Activated T-cell treated with anti-CD3 and anti-CD28 coated beads for 48 hours (primary cell): ENCODE measurements at regions not wholly inside any gene's neighbourhood (a gene's known extent, or its start where the extent isn't known, plus 50 kb on each side); places are given as distances from the start of the nearest gene placed in this dataset.
"Not testable (repeated sequence)": the region's sequence is repeated elsewhere in the genome, so short reads cannot be mapped to it uniquely, and the experiment has no call there.

Experiments
- DNase-seq: peaks from one replicate; pipeline ENCODE4 v3.0.0-alpha.2; 2020; ENCODE audit warnings: low read depth

GRCh38 chr4:124427095-124427767, 285.3 kb downstream of the ANKRD50 start:
- no peak for DNase-seq

- no peak for DNase-seq
Measured at GRCh38 chr4:124428648-124429047, 283.9 kb downstream of the ANKRD50 start.

GRCh38 chr4:124429746-124430250, 282.7 kb downstream of the ANKRD50 start:
- DNase-seq: no peak

- DNase-seq: no peak
Measured at GRCh38 chr4:124431653-124432192, 280.8 kb downstream of the ANKRD50 start.

- DNase-seq: no peak
Measured at GRCh38 chr4:124432500-124432899, 280.0 kb downstream of the ANKRD50 start.

GRCh38 chr4:124433044-124433443, 279.5 kb downstream of the ANKRD50 start:
- DNase-seq: no peak

- no peak for DNase-seq
Measured at GRCh38 chr4:124433500-124433899, 279.0 kb downstream of the ANKRD50 start.

- DNase-seq: no peak
Measured at GRCh38 chr4:124435274-124435950, 277.1 kb downstream of the ANKRD50 start.

- DNase-seq: no peak
Measured at GRCh38 chr4:124437853-124438495, 274.6 kb downstream of the ANKRD50 start.

GRCh38 chr4:124445071-124445470, 267.5 kb downstream of the ANKRD50 start:
- no peak for DNase-seq

- no peak for DNase-seq
Measured at GRCh38 chr4:124449881-124450280, 262.7 kb downstream of the ANKRD50 start.

- DNase-seq: no peak
Measured at GRCh38 chr4:124450851-124451250, 261.7 kb downstream of the ANKRD50 start.

GRCh38 chr4:124454772-124455270, 257.7 kb downstream of the ANKRD50 start:
- no peak for DNase-seq

GRCh38 chr4:124455671-124456070, 256.9 kb downstream of the ANKRD50 start:
- DNase-seq: no peak

- no peak for DNase-seq
Measured at GRCh38 chr4:124459196-124459940, 253.2 kb downstream of the ANKRD50 start.

GRCh38 chr4:124459941-124460310, 252.6 kb downstream of the ANKRD50 start:
- no peak for DNase-seq

GRCh38 chr4:124461592-124461991, 250.9 kb downstream of the ANKRD50 start:
- not testable (repeated sequence) for DNase-seq

GRCh38 chr4:124462954-124463828, 249.3 kb downstream of the ANKRD50 start:
- DNase-seq: no peak

GRCh38 chr4:124464836-124465235, 247.7 kb downstream of the ANKRD50 start:
- DNase-seq: no peak

GRCh38 chr4:124468360-124468759, 244.2 kb downstream of the ANKRD50 start:
- no peak for DNase-seq

GRCh38 chr4:124469981-124470380, 242.6 kb downstream of the ANKRD50 start:
- DNase-seq: no peak
